HG02943 (cell line): ENCODE measurements at regions not wholly inside any gene's neighbourhood (a gene's known extent, or its start where the extent isn't known, plus 50 kb on each side); places are given as distances from the start of the nearest gene placed in this dataset.
"Not testable (repeated sequence)": the region's sequence is repeated elsewhere in the genome, so short reads cannot be mapped to it uniquely, and the experiment has no call there.

Experiments used
- ATAC-seq: cut with Tn5 transposase; IDR thresholded peaks from one replicate; pipeline ENCODE4 v1.9.1; 2021; ENCODE audit warnings: mild to moderate bottlenecking, low read depth, moderate library complexity; ENCODE audit not compliant: unreplicated experiment

- no peak for ATAC-seq
Measured at GRCh38 chr7:145812218-145812617, 304.4 kb upstream of the CNTNAP2 start.

DNA sequence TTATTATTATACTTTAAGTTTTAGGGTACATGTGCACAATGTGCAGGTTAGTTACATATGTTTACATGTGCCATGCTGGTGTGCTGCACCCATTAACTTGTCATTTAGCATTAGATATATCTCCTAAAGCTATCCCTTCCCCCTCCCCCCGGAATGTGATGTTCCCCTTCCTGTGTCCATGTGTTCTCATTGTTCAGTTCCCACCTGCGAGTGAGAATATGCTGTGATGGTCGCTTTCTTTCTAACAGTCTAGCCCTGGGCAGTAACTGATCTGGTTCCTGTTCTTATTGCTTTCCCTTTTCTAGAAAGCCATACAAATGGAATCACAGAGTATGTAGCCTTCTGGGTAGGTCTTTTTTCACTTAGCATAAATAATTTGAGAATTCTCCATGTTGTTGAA lies 311.1 kb upstream of the CNTNAP2 start:
- ATAC-seq, result not testable (repeated sequence)

GRCh38 chr7:145797507-145797906 lies 319.1 kb upstream of the CNTNAP2 start:
- ATAC-seq, result no peak

DNA sequence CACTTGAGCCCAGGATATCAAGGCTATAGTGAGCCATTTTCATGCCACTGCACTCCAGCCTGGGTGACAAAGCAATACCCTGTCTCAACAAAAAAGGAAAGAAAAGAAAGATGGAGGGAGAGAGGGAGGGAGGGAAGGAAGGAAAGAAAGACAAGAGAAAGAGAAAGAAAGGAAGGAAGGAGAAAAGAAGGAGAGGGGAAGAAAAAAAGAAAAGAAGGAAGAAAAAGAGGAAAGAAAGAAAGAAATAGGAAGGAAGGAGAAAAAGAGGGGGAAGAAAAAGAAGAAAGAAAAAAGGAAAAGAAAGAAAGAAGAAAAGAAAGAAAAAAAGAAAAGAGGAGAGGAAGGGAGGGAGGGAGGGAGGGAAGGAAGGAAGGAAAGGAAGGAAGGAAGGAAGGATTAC lies 321.5 kb upstream of the CNTNAP2 start:
- no peak for ATAC-seq

- no peak for ATAC-seq
Measured at GRCh38 chr7:145784809-145785780, 331.5 kb upstream of the CNTNAP2 start.

DNA sequence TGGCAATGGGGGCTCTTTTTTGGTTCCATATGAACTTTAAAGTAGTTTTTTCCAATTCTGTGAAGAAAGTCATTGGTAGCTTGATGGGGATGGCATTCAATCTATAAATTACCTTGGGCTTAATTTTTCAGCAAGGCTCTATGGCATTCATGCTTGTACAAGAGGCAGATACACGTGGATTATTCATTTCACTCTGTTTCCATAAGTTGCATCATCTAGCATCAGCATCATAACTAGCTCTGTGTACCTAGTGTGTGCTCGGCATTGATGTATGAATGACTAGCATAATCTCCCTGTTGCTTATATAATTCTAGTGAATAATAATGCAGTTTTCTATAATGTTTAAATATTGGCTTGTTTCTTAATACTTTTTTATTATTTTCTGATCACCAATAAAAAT lies 335.2 kb upstream of the CNTNAP2 start:
- ATAC-seq, result not testable (repeated sequence)

DNA sequence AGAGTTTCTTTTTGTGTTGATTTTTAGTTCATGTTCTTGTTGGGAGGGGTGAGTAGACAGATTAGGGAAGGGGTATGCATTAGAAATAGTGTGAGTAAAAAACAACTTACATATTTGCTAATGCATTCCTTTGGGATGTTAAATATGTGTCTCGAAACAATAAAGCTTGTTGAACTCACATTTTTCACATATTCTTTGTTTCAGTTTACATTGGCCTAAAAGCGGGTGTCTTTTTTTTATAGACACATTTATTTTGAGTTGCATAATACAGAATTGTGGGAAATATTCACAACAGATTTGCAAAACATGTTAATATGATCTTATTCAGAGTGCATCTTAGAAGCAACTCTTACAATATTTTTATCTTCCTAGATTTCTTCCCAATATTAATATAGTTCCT lies 337.5 kb upstream of the CNTNAP2 start:
- ATAC-seq, result no peak

GRCh38 chr7:145774777-145775176 lies 341.8 kb upstream of the CNTNAP2 start:
- no peak for ATAC-seq

DNA sequence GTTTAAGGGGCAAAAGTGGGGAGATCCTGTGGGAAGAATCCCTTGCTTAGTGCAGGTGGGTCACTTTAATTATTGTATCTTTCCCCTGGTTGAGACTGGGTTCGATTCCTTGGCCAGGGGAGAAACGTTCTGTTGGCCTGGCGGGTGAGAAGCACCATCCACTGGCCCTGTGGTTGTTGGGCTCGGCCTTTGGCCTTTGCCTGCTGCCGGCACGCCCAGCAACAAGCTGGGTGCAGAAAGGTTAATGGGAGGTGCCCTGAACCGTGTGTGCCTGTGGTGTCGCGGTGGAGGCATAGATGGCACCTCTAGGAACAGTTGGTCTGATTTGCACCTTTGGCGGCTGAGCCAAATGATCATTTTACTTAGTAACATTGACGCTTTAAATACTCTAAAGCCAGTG lies 363.6 kb upstream of the CNTNAP2 start:
- ATAC-seq, result no peak

DNA sequence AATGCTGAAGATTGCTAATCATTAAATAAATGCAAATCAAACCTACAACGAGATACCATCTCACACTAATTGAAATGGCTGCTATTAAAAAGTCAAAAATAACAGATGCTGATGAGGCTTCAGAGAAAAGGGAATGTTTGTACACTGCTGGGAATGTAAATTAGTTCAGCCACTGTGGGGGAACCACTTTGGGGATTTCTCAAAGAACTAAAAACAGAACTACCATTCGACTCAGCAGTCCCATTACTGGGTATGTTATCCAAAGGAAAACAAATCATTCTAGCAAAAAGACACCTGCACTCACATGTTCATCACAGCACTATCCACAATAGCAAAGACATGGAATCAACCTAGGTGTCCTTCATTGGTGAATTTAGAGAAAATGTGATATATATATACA lies 379.0 kb upstream of the CNTNAP2 start:
- no peak for ATAC-seq

DNA sequence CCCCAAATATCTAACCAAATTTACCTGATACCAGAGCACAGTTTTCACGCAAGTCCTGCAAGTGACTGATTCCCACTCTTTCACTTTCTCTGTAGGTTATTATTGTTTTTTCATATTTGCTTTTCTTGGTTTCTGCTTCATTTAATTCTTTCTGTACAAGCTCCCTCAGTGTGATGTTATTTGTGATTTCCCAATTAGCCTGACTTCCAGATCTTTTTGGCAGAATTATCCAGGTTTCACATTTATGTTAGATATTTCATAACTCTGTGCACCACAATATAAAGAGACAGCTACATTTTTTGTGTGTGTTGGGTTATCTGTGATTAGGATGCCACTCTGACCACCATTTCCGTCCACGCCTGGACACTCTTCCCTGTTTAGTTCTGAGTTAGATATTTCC lies 381.5 kb upstream of the CNTNAP2 start:
- no peak for ATAC-seq

GRCh38 chr7:145732521-145732920 lies 384.1 kb upstream of the CNTNAP2 start:
- ATAC-seq, result no peak

DNA sequence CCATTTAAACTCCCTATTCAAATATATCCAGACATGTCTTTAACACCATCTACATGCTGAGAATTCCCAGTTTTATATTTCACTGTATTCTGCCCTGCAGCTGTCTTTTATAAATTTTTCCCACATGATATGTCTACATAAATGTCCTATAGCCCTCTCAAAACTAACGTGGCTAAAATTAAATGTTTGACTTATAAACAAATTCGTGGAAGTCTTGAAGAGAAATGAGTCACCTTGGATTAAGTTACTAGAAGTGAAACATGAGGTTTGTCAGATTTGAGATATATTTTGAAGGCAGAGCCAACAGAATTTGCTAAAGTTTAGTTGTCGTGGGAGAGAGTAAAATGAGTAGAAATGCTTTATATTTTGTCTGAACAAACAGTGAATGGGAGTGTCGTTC lies 386.9 kb upstream of the CNTNAP2 start:
- no peak for ATAC-seq

GRCh38 chr7:145718129-145718528 lies 398.5 kb upstream of the CNTNAP2 start:
- ATAC-seq, result no peak

- no peak for ATAC-seq
Measured at GRCh38 chr7:145700488-145700887, 416.1 kb upstream of the CNTNAP2 start.

DNA sequence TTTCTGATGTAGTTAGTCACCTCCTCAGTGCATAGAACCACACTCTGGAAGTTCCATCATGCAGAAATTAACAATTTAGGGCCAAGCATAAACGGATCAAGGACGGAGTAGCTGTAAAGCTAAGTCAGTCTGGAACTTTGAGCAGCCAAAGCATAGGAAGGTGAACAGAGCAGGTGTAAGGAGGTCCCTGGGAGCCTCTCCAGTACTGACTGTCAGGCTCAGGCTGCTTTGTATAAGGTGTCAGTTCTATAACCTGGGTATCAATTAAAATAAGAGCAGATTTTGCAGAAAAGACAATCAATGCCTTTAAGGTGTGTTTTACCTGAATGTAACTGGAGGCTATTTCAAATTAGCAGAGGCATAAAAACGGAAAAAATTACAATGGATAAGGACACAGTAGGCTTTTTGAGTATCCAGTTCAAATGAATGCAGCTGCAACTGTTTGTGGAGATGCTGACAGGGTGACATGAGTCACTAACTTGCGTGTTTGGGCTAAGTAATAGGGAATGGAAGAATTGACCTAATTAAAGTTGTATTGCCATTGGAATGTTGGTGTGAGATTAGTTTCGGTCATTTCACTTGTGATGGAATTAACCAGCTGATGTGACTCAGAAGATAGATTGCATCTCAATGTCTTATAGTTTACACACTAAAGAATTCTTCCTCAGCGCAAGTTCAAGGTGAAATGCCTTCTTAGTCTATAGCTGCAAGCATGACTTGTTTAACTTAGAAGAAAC lies 417.9 kb upstream of the CNTNAP2 start:
- ATAC-seq, result no peak

DNA sequence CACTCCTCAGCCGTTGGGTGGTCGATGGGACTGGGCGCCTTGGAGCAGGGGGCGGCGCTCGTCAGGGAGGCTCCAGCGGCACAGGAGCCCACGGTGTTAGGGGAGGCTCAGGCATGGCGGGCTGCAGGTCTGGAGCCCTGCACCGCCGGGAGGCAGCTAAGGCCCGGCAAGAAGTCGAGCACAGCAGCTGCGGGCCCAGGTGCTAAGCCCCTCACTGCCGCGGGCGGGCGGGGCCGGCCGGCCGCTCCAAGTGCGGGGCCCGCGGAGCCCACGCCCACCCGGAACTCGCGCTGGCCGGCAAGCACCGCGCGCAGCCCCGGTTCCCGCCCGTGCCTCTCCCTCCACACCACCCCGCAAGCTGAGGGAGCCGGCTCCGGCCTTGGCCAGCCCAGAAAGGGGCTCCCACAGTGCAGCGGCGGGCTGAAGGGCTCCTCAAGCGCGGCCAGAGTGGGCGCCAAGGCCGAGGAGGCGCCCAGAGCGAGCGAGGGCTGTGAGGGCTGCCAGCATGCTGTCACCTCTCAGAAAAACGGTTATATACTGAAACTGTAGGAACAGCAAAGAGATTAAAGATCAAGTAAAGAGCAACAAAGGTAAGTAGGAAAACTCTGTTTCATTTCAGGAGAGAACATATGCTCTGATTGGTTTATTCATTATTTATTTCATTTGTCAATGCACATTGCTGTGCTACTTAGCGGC lies 419.0 kb upstream of the CNTNAP2 start:
- not testable (repeated sequence) for ATAC-seq

DNA sequence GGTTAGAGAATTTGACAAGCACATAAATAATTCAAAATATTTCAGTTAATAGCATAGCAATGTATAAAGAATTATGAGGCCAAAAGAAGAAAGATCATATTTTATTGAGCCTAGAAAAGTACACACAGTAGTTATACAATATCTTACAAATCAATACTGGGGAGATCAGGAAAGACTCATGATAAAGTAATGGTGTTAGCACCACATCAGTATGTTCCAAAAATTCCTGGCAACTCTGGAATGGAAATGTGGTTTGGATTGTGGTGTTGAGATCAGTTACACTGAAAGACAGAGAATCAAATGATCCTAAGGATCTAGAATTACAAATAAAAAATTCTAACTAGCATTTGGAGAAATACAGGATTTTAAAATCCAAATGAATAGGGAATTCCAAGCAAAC lies 420.5 kb upstream of the CNTNAP2 start:
- no peak for ATAC-seq

DNA sequence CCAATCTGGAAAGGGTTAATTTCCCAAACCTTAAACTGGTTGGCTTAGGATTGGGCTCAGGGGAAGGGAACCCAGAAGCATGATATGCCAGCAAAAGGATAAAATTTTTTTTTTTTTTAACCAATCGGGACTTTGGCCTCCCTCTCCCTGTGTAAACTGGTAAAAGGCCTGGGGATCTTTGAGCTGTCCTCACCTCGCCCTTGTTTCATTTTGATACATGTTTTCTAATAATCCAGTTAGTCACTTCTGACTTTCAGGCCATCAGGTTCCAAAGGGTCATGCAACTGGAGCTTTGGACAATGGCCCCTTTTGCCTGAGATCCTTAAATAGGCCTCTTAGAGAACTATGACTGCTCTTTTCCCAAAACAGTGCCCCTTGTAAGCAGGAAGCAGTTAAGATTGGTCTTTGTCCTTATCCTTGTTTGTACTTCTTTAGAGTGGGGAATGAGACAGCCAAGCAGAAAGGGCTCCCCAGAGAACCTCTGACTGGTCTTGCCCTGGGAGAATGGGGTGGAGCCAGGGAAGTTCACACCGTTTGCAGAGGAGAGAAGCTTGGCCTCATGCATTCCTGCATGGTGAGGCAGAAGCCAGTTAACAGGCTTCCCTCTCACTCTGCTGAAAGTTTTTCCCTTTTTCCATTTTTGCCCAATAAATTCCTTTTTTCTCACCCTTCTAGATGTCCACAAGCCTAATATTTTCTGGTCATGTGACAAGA lies 424.2 kb upstream of the CNTNAP2 start:
- ATAC-seq, result no peak

DNA sequence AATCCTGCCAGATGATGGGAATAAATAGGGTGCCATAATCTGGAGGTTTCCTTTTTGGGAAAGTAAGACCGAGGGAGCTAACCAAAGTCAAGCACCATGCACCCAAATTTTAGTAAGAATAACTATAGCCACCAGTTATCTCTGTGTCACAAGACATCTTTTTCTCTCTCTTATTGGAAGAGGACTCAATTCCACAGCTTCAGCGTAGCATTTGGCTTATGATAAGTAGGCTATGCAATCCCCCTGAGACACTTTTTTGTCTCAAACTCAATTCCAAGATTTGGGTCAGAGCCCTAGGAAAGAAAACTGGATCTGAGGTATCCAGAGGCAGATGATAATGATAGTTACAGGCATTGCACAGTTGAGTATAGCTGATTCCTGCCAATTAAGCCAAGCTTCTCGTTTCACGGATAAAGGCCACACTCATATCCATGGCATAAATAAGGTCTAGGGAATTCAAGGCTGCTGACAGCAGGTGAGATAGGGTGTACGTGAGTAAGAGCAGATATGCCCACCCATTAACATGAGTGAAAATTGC lies 425.2 kb upstream of the CNTNAP2 start:
- ATAC-seq, result no peak
